Activated CD8-positive, alpha-beta memory T cell treated with anti-CD3 and anti-CD28 coated beads for 1 hour (primary cell): ENCODE measurements at regions not wholly inside any gene's neighbourhood (a gene's known extent, or its start where the extent isn't known, plus 50 kb on each side); places are given as distances from the start of the nearest gene placed in this dataset.
"Not testable (repeated sequence)": the region's sequence is repeated elsewhere in the genome, so short reads cannot be mapped to it uniquely, and the experiment has no call there.

Experiments used
- DNase-seq, 2 donors: peaks; one replicate each; pipeline ENCODE4 v3.0.0-alpha.2; 2020; ENCODE audit warnings: low read depth in 1 of 2; ENCODE audit errors: extremely low read depth in 1 of 2

DNA sequence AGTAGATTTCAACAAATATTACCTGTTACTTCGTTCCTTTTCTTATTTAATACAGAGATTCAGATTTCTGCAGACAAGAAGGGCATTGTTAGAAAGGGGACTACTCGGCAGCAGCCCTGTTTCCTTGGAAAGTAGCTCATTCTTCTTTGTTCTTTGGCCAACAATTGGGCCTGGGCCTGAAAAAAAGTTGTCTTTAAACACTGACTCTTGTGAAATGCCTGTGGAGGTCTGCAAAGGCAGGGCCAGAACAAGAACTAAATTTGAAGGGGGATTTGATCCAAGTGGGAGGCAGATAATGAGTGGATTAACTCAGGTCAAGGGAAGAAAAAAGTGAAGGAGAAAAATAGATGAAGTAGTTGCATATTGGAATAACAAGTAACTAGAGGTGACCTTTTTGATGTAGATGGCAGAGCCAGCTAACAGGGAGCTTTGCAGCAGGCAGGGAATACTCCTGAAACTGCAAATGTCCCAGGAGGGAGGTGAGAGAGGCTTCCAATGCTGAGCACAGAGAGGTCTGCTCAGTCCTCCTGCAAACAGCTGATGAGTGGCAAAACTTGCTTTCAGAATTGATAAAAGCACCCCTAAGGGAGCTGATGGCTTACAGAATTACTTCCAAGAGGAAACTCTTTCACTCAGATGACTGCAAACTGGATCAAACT, 393.2 kb upstream of the HS3ST1 start:
- no peak for DNase-seq

DNA sequence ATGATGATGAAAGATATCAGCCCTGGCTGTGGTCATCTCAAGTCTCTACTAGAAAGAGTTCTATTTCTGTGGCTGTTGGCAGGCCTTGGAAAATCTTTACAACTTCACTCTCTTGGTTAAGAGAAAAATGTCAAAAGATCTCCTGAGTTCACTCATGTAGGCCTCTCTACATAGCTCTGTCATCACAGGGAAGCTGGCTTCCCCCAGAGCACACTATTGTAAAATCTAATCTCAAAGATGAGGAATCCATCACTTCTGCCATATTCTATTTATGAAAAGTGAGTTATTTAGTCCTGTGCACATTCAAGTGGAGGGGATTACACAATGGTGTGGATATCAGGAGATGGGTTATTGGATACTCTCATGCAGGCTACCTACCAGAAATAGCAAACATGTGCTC, 388.4 kb upstream of the HS3ST1 start:
- no peak for DNase-seq

DNA sequence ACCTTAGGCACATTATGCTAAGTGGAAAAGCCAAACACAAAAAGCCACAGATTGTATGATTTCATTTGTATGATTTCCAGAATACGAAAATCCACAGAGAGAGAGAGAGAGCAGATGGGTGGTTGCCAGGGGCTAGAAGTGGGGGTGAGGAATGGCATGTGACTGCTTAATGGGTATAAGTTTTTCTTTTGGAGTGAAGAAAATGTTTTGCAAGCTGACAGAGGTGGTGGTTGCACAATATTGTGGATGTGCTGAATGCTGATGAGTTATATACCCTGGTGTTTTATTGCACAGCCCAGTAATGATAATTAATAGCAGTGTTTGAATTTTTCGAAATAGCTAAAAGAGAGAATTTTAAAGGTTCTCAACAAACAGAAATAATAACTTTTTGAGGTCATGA, 386.1 kb upstream of the HS3ST1 start:
- no peak for DNase-seq

DNA sequence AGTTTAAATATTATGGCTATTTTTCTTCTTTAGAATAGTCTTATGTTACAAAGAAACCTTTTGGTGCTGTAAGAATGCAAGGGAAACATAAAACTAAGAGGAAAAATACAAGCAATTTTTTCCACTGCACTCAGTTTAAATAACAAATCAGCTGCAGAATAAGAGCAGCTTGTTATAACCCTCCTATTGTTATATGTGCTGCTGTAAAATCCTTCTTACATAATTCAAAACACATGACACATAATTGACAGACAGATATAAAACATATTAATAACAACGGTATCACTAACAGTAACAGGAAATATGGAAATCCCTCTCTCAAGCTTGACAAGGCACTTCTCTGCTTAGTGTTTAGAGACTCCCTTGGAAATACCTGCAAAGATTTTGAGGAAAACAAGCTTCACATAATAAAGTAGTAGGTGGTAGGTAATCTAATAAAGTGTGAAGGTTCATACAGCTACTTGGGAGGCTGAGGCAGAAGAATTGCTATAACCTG, 385.3 kb upstream of the HS3ST1 start:
- no peak for DNase-seq

DNA sequence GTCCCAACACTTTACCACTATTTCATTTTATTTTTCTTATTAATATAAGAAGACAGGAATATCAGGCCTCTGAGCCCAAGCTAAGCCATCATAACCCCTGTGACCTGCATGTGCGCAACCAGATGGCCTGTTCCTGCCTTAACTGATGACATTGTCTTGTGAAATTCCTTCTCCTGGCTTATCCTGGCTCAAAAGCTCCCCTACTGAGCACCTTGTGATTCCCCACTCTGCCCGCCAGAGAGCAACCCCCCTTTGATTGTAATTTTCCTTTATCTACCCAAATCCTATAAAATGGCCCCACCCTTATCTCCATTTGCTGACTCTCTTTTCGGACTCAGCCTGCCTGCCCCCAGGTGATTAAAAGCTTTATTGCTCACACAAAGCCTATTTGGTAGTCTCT, 382.8 kb upstream of the HS3ST1 start:
- not testable (repeated sequence) for DNase-seq

DNA sequence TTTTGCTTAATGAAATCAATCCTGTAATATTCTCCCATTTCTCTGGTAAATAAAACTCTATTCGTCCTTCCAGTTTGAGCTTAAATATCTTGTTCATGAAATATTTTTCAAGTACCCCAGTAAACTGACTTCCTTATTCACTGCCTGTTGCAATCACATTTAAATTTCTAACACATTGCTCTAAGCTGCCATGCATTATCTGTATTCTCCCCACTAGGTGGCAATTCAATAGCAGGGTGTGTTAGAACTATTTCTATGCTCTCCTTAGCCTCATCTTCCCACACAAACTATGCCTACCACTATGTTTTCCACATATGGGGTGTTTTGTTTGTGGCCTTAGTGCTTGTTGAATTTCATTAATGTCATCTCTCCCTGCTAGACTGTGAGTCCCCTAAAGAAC, 377.1 kb upstream of the HS3ST1 start:
- DNase-seq = no peak

DNA sequence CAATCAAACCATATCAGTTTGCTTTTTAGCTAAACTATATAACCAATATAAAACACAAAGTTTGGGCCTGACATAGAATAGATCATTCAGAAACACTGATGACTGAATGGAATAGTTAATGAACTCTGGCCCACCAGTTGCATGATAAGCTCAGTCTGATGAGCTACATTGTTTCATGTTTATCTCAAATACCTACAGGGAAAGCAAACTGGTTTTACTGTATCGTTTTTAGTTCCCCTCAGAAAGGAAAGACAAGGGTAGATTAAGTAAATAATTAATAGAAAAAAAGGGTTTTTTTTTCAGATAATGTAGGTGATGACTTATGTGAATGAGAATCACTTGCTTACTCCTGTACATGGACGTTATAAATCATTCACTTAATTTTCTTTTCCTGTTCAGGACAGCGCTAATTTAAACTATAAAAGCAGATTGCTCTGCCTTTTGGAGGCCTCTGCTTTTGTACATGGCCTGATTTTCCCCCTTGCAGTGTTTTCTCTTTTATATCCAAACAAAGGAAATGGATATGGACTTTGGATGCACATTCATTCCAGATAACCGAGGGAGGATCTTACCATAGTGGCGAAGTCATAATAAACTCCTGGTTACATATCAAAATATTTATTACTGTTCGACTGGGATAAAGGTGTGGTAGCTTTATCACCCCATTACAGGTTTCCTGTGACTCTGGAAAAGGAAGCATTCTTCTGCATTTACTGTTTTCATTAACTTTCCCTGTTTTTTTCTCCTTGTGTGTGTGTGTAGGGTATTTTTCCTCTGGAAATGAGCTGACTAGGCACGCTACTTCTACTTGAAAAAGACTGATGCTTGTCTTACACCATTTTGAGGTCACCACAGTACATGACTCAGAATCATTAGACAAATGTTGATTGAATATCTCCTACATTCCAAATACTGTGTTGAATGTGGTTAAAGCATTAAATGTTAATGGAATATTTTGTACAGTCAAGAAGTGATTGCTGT, 373.1 kb upstream of the HS3ST1 start:
- DNase-seq = no peak

DNA sequence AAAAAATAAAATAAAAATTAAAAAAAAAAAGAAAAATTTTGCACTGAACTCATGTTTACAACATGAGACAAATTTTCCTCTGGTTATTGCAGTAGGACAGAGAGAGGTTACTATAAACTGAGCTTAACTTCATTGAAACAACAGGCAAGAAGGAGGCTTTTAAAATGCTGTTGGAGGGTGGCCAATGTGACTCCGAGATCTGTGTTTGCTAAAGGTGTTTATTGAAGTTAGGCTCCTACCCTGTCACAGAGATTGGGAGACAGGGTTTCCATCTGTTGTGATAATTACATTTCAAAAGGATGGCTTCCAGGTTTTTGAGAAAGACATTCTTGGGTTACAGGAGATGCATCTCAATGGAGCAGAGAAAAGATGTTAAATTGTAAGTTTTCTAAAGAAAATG, 370.5 kb upstream of the HS3ST1 start:
- DNase-seq = no peak

DNA sequence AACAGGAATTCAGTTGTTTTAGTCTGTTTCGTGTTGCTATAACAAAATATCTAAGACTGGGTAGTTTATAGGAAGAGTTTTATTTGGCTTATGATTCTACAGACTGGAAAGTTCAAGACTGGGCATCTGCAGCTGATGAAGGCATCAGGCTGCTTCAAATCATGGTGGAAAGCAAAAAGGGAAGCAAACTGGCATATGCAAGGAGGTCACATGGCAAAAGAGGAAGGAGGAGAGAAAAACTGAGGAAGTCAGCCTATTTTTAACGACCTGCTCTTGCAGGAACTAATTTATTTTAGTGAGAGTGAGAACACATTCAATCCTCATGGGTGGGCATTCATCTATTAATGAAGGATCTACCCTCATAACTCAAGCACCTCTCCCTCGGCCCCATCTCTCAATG, 363.1 kb upstream of the HS3ST1 start:
- no peak for DNase-seq

DNA sequence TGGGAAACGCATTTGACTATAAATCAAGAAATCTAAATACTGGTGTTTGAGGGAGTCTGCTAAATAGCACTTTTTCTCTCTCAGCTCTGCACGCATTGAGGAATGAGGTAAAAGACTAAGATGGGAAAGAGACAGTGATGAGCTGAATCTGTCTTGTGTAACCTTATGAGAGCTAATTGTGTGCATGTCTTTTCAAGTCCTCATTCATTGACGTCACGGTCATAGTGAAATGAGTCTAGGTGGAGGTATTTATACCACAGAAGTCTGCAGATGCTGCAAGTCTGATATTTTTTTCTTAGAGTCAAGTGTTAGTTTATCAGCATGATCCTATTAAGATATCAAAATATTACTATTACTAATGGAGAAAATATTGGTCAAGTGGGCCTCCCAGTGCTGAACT, 361.5 kb upstream of the HS3ST1 start:
- no peak for DNase-seq

DNA sequence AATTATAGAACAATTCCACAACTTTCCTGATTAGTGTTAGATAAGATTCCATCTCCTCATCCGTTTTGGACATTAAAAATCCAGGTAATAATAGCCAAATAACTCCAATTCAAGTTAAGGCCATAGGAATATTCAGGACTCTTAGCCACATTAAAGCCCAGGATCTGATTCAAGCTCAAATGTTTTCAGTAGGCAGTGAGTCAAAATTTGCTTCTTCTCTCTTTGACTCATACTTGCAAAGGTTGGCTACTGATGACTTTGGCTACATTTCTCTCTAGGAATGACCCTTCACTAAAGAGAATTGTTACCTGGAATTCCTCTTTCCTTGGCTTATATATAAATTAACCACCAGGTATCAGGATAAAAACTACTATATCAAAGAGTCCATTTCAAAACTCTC, 354.9 kb upstream of the HS3ST1 start:
- DNase-seq = no peak

DNA sequence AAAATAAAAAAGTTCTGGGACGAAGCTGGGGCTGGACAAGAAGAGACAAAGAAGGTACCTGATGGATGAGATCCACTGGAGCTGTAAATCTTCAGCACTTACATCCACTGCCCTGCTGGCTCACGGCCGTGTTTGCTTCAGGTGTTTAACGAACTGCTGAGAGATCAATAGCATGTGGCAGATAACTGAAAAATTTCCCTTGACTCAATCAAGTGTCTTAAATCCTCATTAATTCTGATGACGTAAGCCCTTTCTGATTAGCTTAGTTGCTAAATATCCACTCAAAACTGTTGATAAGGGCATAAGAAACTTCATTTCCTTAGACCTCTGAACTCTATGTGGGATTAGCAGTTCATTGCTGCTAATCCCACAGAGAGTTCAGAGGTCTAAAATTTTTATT, 354.2 kb upstream of the HS3ST1 start:
- no peak for DNase-seq

DNA sequence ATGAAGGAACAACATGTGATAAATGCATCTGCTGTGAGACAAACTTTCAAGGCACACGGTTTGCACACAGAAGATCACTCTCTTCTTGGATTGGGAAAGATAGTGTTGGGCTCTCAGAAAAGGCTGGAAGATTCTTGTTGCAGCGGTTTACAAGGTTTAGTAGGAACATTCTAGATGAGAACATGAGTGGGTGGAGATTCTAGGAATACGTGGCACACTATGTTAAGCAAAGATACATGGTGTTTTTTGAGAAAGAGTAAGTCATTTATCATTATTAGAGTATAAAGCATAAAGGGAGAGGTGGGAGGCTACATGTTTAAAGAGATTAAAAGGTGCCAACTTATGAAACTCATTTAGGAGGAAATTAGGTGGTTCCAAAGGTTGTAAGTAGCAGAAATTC, 348.8 kb upstream of the HS3ST1 start:
- no peak for DNase-seq

DNA sequence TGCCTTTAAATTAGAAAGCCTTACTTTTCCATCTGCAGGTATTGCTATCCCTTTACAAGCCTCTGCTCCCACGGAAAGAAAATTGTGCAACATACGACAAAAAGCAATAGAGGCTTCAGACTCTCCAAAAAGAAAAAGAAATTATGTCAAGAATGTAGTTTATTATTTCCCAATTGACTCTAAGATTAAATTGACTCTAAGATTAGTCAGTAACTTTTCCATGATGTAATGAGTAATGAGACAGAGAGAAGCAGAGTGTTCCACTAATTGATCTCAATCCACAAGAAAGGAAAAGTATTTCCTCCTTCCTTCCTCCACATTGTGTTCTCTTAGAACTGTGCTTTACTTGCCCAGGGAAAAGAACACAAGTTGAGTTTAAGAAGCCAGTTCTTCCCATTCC, 345.7 kb upstream of the HS3ST1 start:
- no peak for DNase-seq

DNA sequence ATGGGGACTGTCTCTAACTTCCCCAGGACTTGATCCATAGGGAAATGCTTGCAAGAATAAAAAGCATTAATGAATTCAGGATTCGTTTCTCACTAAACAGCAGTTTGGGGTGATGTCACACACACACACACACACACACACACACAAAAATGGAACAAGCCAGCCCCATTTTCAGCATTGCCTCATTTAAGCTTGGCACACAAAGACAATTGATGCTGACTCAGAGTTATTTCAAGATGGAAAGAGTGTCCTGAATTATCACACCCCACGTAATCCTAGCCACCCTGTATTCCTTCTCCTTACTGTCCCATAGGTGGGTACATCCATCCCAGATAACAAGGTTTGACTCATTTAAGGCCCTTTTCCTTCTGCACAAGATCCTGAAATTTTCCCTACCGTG, 345.1 kb upstream of the HS3ST1 start:
- DNase-seq = no peak

DNA sequence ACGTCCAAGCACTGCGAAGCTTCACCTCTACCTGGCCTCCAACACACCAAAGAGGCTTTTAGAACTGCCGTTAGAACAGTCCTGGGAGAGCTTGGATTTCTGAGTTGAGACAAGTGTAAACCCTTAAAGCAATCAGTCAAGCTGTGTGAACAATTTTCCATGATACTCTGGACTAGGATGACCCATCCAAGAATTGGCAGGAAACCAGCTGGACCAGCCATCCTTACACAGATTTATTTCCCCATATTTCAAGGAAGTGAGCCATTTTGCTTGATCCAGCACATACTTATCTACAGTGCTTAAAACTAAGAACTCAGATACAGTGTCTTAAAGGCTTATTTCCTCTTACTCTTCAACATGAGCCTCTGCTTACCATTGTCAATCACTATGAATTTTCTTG, 340.7 kb upstream of the HS3ST1 start:
- no peak for DNase-seq

DNA sequence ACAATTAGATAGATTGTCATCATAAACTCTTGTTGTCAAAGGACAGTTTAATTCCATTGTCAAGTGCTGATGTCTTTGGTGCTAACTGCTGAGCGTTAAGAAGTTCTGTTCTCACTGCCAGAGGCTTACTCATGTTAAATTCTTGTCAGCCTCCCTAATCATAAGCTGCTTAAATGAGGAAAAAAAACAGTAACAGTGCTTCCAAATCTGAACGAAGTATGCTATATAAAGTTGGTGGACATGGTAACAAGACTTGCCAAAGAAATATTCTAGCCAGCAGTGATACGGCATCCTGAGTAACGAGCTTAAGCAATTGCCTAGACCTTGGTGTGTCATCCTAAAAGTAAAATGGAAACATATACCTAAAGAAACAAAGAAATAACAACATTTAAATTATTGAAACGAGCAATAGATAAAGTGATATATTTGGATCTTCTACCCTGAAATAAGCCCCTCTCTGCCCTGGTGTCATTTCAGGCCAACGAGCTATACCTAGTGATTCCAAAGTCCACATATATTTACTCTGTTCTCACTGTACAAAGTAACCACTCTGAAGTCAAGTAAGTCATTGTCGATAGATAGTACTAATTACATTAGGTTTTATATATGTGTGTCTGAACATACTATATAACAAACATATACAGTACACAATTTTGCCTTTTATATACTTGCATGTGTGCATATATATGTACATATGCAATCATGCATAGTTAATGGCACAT, 339.7 kb upstream of the HS3ST1 start:
- DNase-seq = no peak

DNA sequence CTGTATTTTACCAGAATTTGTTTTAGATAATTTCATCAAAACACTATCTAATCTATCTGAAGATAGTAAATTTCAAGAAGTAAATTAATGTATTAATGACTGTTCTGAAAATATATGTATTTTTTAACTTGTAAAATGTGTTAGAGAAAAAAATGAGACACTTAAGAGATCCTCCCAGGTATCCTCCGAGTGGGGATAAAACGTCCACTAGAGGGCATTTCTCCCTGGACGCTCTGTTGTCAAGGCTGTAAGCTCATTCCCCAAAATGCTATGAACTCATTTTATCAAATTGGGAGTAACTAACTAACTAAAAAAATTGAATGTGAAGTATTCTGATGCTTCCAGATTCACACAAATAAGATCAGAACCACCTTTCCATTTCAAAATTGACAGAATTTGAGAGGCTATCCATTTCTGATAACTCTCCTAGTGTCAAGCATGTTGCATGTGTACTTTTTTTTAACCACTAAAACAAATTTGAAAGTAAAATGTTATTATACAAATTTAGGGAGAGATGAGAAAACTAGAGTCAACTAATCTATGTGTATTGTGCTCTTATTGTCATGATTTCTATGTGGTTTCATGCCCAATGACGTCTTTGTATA, 337.3 kb upstream of the HS3ST1 start:
- no peak for DNase-seq

DNA sequence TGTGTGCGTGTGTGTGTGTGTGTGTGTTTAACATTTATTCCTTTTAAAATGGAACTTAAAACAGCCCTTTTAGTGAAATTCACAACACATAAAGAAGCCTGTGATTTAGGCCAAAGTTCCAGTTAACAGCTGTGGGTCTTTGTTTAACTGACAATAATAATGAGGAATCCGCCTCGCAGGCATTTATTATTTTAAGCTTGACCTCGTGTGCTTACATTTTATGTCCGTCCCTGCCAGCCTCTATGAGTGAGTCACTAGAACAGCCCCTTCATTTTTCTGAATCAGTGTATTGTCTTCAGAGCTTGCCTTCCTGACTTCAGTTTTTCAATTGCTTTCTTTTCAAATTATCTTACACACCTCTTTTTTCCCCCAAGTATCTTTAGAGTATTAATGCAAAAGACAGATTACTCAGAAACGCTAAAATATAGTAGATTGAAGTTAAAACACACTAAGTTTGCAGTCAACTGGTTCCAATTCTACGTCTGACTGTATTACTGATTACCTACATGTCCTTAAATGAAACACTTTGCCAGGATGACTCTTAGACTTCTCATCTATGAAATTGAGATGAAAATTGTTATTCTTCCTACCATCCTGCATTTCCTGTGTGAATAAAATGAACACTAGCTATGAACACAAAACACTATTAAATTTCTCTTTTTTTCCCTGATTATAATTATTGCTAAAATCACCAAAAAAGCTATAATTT, 319.6 kb upstream of the HS3ST1 start:
- no peak for DNase-seq

DNA sequence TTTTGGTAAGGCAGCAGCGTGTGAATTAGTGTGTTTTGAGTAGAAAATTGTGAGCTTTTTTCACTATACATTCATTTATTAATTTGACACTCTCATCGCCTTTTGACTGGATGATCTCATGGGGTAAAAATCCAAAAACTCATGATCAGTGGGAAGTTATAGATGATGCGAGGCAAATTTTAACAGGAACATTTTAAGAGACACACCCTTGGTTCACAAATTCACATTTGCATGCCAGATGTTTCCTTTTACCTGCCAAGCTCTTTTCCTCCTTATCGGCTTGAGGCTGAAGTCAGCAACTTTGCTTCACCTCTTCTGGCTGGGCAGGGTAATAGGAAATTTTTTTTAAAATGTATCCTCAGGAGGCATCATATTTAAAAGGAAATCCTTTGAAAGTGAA, 318.0 kb upstream of the HS3ST1 start:
- no peak for DNase-seq

DNA sequence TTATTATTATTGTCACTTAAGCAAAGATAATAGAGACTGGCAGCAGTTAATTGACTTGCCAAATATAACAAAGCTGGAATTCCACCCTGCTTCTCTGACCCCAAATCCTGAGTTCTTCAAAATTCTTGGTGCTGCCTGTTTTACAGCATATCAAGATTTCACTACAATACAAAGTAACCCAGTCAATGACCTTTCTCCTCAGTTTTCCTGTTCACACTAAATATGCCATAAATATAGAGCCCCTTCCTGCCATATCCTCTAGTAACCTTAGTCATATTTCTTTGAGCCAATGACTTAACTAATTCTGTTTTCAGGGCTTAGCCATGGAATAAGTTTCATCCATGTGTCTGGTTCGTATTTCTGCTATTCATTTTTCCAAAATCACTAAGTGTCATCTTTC, 315.3 kb upstream of the HS3ST1 start:
- DNase-seq = no peak
